Transverse colon (tissue), 3 donors: ENCODE measurements at regions not wholly inside any gene's neighbourhood (a gene's known extent, or its start where the extent isn't known, plus 50 kb on each side); places are given as distances from the start of the nearest gene placed in this dataset.

Experiments
- EP300 ChIP-seq: sonication (generic); formaldehyde crosslinking; IDR thresholded peaks from one replicate; pipeline ENCODE4 v1.6.1; 2017; ENCODE audit warnings: antibody characterized with exemption, low read depth
- POLR2A ChIP-seq: fragments of 450-650 bp; IDR thresholded peaks from one replicate; pipeline ENCODE4 v1.6.1; 2016; ENCODE audit warnings: antibody characterized with exemption, mild to moderate bottlenecking, moderate library complexity
- TF ChIP-seq, protein P1 (sequence below), 5 experiments: fragments of 200-600 bp in 3 of 5; fragments of 450-650 bp in 2 of 5; sonication (generic) in 3 of 5; IDR thresholded peaks; 1 replicate in 2 of 5; 2 replicates in 3 of 5; pipeline ENCODE4 v1.5.1; 2016 to 2017; ENCODE audit warnings: antibody characterized with exemption in 5 of 5, inconsistent platforms in 3 of 5, mild to moderate bottlenecking in 2 of 5, moderate library complexity in 1 of 5

DNA sequence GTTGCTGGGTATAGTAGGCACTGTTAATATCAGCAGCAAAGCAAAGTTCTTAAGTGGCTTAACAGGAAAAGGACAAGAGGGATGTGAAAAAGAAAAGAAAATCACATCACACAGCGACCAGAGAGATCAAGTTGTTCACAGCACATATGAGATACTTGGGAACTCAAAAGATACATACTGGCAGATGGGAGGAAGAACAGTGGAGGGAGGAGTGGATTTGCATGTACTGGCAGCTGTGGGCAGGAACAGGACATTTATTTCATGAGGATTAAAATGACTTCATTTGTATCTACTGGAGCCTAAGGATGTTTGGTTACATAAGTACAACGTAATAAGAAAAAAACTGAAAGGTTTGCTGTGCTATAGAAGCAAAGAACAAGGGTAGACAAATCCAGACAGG, 136.5 kb upstream of the IFNG-AS1 start:
- TF ChIP-seq, protein P1, sequence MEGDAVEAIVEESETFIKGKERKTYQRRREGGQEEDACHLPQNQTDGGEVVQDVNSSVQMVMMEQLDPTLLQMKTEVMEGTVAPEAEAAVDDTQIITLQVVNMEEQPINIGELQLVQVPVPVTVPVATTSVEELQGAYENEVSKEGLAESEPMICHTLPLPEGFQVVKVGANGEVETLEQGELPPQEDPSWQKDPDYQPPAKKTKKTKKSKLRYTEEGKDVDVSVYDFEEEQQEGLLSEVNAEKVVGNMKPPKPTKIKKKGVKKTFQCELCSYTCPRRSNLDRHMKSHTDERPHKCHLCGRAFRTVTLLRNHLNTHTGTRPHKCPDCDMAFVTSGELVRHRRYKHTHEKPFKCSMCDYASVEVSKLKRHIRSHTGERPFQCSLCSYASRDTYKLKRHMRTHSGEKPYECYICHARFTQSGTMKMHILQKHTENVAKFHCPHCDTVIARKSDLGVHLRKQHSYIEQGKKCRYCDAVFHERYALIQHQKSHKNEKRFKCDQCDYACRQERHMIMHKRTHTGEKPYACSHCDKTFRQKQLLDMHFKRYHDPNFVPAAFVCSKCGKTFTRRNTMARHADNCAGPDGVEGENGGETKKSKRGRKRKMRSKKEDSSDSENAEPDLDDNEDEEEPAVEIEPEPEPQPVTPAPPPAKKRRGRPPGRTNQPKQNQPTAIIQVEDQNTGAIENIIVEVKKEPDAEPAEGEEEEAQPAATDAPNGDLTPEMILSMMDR (IDR thresholded peaks at IDR 0.05), result no peak
- TF ChIP-seq POLR2A (no peak), EP300 (no peak)
